ENCODE measurements at regions not wholly inside any gene's neighbourhood (a gene's known extent, or its start where the extent isn't known, plus 50 kb on each side); places are given as distances from the start of the nearest gene placed in this dataset.

DNA sequence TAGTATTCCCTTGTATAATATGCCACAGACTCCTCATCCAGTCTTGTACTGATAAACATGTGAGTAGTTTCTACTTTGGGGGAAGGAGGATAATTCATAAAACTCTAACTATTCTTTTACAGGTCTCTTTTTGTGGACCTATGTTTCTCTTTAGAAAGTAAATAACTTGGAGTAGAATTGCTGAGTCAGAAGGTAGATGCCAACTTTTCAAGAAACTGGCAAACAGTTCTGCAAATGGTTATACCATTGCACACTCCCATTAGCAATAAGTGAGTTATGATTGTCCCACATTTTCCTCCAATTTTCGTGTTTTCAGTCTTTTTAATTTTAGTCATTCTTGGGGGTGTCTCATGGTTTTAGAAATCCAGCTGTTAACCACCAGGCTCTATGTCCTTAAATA lies 477.2 kb upstream of the LRRTM4 start:
- H3K27me3 Mint-ChIP-seq (ENCODE audit: unreplicated experiment): no peaks in the 10 kb centered on the region
- H3K36me3 Mint-ChIP-seq (ENCODE audit: unreplicated experiment): no peaks in the 10 kb centered on the region
- H3K4me1 Mint-ChIP-seq (ENCODE audit: unreplicated experiment): no peaks in the 10 kb centered on the region
- H3K27ac Mint-ChIP-seq (ENCODE audit: unreplicated experiment): no peak overlapping the region
- no peak overlapping the region for H3K4me3 Mint-ChIP-seq (ENCODE audit: unreplicated experiment)
- TF ChIP-seq, protein P1, sequence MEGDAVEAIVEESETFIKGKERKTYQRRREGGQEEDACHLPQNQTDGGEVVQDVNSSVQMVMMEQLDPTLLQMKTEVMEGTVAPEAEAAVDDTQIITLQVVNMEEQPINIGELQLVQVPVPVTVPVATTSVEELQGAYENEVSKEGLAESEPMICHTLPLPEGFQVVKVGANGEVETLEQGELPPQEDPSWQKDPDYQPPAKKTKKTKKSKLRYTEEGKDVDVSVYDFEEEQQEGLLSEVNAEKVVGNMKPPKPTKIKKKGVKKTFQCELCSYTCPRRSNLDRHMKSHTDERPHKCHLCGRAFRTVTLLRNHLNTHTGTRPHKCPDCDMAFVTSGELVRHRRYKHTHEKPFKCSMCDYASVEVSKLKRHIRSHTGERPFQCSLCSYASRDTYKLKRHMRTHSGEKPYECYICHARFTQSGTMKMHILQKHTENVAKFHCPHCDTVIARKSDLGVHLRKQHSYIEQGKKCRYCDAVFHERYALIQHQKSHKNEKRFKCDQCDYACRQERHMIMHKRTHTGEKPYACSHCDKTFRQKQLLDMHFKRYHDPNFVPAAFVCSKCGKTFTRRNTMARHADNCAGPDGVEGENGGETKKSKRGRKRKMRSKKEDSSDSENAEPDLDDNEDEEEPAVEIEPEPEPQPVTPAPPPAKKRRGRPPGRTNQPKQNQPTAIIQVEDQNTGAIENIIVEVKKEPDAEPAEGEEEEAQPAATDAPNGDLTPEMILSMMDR (IDR thresholded peaks at IDR 0.05): no peak
- no peak for DNase-seq (ENCODE audit: extremely low spot score, unreplicated experiment)
- peaks cover 6% of the 10 kb centered on the region for H3K9me3 Mint-ChIP-seq (ENCODE audit: unreplicated experiment)

DNA sequence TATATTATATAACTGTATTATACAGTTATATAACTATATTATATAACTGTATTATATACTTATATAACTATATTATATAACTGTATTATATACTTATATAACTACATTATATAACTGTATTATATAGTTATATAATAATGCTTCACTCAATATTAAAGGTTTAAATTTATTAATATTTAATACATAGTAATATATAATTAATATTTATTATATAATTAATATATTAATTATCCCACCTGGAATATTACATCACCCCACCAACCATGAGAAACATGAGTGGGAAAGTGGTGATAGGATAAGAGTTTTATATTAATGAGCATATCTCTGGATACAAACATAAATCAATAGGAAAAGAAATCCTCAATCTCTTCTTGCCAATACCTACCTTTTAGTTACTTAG lies 487.1 kb upstream of the LRRTM4 start:
- TF ChIP-seq, protein P1 (IDR thresholded peaks at IDR 0.05): no peak
- Mint-ChIP-seq H3K9me3 (ENCODE audit: unreplicated experiment) (peaks cover 16% of the 10 kb centered on the region), H3K27me3 (ENCODE audit: unreplicated experiment) (no peaks in the 10 kb centered on the region), H3K27ac (ENCODE audit: unreplicated experiment) (no peak overlapping the region), H3K4me1 (ENCODE audit: unreplicated experiment) (no peaks in the 10 kb centered on the region), H3K36me3 (ENCODE audit: unreplicated experiment) (no peaks in the 10 kb centered on the region), H3K4me3 (ENCODE audit: unreplicated experiment) (no peak overlapping the region)
- no peak for DNase-seq (ENCODE audit: extremely low spot score, unreplicated experiment)

DNA sequence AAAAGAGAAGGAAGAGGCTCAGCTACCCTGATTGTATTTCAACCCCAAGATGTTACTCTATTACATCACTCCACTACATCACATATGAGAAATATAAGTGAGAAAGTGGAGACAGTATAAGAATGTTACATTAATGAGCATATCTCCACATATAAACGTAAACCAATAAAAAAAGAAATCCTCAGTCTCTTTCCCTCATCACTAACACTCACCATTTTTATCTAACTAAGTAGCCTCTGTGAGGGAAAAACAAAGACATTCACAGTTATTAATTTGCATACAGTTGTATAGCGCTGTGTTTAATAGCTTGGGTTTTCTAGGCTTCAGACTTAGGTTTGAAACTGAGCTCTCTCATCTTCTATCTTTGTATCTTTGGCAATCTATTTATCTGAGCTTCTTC lies 489.1 kb upstream of the LRRTM4 start:
- no peaks in the 10 kb centered on the region for H3K27me3 Mint-ChIP-seq (ENCODE audit: unreplicated experiment)
- H3K4me1 Mint-ChIP-seq (ENCODE audit: unreplicated experiment): no peaks in the 10 kb centered on the region
- no peaks in the 10 kb centered on the region for H3K36me3 Mint-ChIP-seq (ENCODE audit: unreplicated experiment)
- peaks cover 5% of the 10 kb centered on the region for H3K9me3 Mint-ChIP-seq (ENCODE audit: unreplicated experiment)
- DNase-seq (ENCODE audit: extremely low spot score, unreplicated experiment): no peak
- no peak overlapping the region for H3K4me3 Mint-ChIP-seq (ENCODE audit: unreplicated experiment)
- TF ChIP-seq, protein P1 (IDR thresholded peaks at IDR 0.05): no peak
- H3K27ac Mint-ChIP-seq (ENCODE audit: unreplicated experiment): no peak overlapping the region

DNA sequence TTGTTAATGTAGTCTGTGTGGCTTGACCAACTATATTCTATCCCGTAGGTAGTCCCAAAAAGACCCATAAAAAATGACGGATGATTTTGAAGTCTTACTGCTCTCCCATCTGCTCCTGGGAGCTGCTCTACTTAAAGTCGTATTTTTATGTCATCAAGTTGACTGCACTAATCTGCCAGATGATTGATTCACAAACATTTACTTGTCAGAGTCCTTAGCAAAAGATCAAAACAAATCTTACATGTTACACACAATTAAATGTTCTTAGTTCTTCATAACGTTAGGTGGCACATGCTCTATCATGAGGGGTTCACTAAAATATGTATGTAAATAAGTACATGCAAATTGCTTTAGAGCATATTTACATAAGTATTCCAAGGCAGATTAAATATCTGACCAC lies 498.3 kb upstream of the LRRTM4 start:
- no peak overlapping the region for H3K4me3 Mint-ChIP-seq (ENCODE audit: unreplicated experiment)
- no peaks in the 10 kb centered on the region for H3K4me1 Mint-ChIP-seq (ENCODE audit: unreplicated experiment)
- H3K9me3 Mint-ChIP-seq (ENCODE audit: unreplicated experiment): peaks cover 15% of the 10 kb centered on the region
- DNase-seq (ENCODE audit: extremely low spot score, unreplicated experiment): no peak
- TF ChIP-seq, protein P1 (IDR thresholded peaks at IDR 0.05): no peak
- no peak overlapping the region for H3K27ac Mint-ChIP-seq (ENCODE audit: unreplicated experiment)
- no peaks in the 10 kb centered on the region for H3K36me3 Mint-ChIP-seq (ENCODE audit: unreplicated experiment)
- no peaks in the 10 kb centered on the region for H3K27me3 Mint-ChIP-seq (ENCODE audit: unreplicated experiment)

DNA sequence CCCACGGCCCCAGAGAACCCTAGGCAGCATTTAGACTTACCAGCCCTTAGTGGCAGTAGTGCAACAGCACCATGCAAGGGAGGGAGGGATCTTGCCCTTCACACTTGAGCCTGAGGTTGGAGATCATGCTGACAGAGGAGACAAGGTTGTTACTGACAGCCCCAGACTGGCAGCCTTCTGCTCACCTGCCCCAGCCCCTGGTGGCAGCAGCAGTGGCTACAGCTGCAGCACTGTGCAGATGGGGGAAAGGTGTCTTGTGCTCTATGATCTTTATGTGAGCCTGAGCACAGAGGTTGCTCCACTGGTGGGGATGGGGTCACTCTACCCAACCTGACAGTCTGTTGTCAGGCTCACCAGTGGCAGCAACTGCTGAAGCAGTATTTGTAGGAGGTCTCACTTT lies 501.2 kb upstream of the LRRTM4 start:
- no peak for DNase-seq (ENCODE audit: extremely low spot score, unreplicated experiment)
- Mint-ChIP-seq H3K27me3 (ENCODE audit: unreplicated experiment) (no peaks in the 10 kb centered on the region), H3K4me3 (ENCODE audit: unreplicated experiment) (no peak overlapping the region), H3K27ac (ENCODE audit: unreplicated experiment) (no peak overlapping the region), H3K36me3 (ENCODE audit: unreplicated experiment) (no peaks in the 10 kb centered on the region), H3K4me1 (ENCODE audit: unreplicated experiment) (no peaks in the 10 kb centered on the region), H3K9me3 (ENCODE audit: unreplicated experiment) (peaks cover 27% of the 10 kb centered on the region)
- TF ChIP-seq, protein P1 (IDR thresholded peaks at IDR 0.05): no peak
